Testis (tissue), 2 donors: ENCODE measurements at regions not wholly inside any gene's neighbourhood (a gene's known extent, or its start where the extent isn't known, plus 50 kb on each side); places are given as distances from the start of the nearest gene placed in this dataset.

Source experiments
- POLR2A ChIP-seq: fragments of 450-650 bp; IDR thresholded peaks from one replicate; pipeline ENCODE4 v1.6.1; 2017; ENCODE audit warnings: antibody characterized with exemption, mild to moderate bottlenecking, moderate library complexity
- TF ChIP-seq, protein P1 (sequence below), 3 experiments: fragments of 450-650 bp in 2 of 3; fragments of 200-600 bp in 1 of 3; sonication (generic) in 1 of 3; IDR thresholded peaks; one replicate each; pipeline ENCODE4 v1.5.1; 2016 to 2019; ENCODE audit warnings: antibody characterized with exemption in 3 of 3, mild to moderate bottlenecking in 2 of 3, moderate library complexity in 1 of 3

DNA sequence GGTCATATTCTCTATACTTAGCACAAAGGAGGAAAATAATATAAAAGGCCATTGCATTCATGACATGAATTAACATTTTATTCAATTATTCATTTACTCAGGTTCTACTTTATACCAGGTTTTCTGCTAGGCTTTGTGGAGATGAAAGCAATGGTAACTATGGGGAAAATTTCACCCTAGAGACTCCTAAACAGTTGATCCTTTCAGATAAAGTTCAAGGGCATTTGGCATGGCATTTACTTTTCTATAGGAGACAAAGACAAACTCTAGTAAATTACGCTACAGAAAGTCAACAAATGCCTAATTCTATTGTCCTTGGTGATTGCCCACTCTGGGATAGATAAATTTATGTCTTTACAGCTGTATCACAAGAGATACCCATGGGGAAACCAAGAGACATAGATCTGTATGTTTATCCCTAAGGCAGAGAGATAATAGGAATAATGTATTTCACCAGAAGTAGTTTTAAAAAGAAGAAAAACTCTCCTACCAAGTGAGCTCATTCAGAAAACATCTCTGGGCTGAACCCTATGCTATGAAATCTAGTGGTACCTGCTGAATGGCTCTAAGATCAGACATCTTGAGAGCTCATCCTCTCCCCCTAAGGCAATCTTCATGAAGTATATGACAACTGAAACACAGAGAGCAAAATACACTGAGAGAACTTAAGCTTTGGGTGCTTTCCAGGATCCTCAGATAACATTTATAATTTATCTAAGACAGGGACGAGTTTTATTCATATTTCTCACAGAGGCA, 316.7 kb downstream of the ANTXR2 start:
- TF ChIP-seq, protein P1, sequence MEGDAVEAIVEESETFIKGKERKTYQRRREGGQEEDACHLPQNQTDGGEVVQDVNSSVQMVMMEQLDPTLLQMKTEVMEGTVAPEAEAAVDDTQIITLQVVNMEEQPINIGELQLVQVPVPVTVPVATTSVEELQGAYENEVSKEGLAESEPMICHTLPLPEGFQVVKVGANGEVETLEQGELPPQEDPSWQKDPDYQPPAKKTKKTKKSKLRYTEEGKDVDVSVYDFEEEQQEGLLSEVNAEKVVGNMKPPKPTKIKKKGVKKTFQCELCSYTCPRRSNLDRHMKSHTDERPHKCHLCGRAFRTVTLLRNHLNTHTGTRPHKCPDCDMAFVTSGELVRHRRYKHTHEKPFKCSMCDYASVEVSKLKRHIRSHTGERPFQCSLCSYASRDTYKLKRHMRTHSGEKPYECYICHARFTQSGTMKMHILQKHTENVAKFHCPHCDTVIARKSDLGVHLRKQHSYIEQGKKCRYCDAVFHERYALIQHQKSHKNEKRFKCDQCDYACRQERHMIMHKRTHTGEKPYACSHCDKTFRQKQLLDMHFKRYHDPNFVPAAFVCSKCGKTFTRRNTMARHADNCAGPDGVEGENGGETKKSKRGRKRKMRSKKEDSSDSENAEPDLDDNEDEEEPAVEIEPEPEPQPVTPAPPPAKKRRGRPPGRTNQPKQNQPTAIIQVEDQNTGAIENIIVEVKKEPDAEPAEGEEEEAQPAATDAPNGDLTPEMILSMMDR (IDR thresholded peaks at IDR 0.05): no peak
- no peak for TF ChIP-seq POLR2A
